GM12878 (cell line): ENCODE measurements at regions not wholly inside any gene's neighbourhood (a gene's known extent, or its start where the extent isn't known, plus 50 kb on each side); places are given as distances from the start of the nearest gene placed in this dataset.

Source experiments
- ATAC-seq: fragments of 200-7000 bp; cut with Tn5 transposase; 3 replicates; pipeline ENCODE4 v1.9.1; 2020; ENCODE audit warnings: mild to moderate bottlenecking, moderate library complexity
- BruUV-seq: library from RNA; stranded (reverse); fragments of 400-500 nt; replicated peaks from 2 replicates; lab custom pipeline; 2021; lab: Mats Ljungman, UMichigan
- CTCF ChIA-PET: fragments of 300-600 bp; sonication (Branson Sonifier 250); formaldehyde crosslinking; extraction: SDS; loops from one replicate; lab custom pipeline; 2021; ENCODE audit warnings: inconsistent platforms; lab: Yijun Ruan, JAX
- POLR2A ChIA-PET: fragments of 350-600 bp; formaldehyde crosslinking; extraction: SDS; loops from one replicate; lab custom pipeline; 2021; ENCODE audit warnings: inconsistent platforms; lab: Charles Lee
- RAD21 ChIA-PET: fragments of 300-600 bp; sonication (Branson Sonifier 250); formaldehyde crosslinking; loops from one replicate; lab custom pipeline; 2023; ENCODE audit warnings: antibody characterized with exemption; ENCODE audit not compliant: unreplicated experiment; lab: Charles Lee
- SMC1A ChIA-PET: fragments of 300-600 bp; sonication (Branson Sonifier 250); formaldehyde crosslinking; loops from one replicate; lab custom pipeline; 2023; ENCODE audit not compliant: unreplicated experiment, uncharacterized antibody; lab: Charles Lee
- DNase-seq: peaks from one replicate; pipeline ENCODE4 v3.0.0-alpha.2; 2011; ENCODE audit warnings: low read depth, low spot score
- FAIRE-seq: peaks from 3 replicates; lab custom pipeline; 2011; peaks lifted over from hg19 to GRCh38; lab: Jason Lieb, UNC
- H2AFZ ChIP-seq: 2 replicates; pipeline ENCODE4 v1.6.0; 2011; ENCODE audit warnings: low read depth, low read length, control low read depth; ENCODE audit not compliant: control insufficient read depth
- H3K27ac ChIP-seq: 2 replicates; pipeline ENCODE4 v1.5.1; 2011; ENCODE audit warnings: control low read depth; ENCODE audit not compliant: control insufficient read depth, insufficient read depth
- H3K27me3 ChIP-seq, 2 experiments: replicated peaks in 1 of 2; 2 replicates each; pipeline versions ENCODE4 v1.6.0 to v1.6.1; 2011; ENCODE audit warnings: low read length in 1 of 2; ENCODE audit not compliant: control insufficient read depth in 2 of 2, insufficient read depth in 2 of 2
- H3K36me3 ChIP-seq, 2 experiments: 2 replicates each; pipeline ENCODE4 v1.5.1; 2011; ENCODE audit warnings: low read length in 1 of 2; ENCODE audit not compliant: control insufficient read depth in 2 of 2, insufficient read depth in 2 of 2
- H3K4me1 ChIP-seq: 2 replicates; pipeline ENCODE4 v1.6.1; 2011; ENCODE audit warnings: mild to moderate bottlenecking, low read length, moderate library complexity, mixed read lengths; ENCODE audit not compliant: control insufficient read depth, insufficient read depth
- H3K4me2 ChIP-seq: 2 replicates; pipeline ENCODE4 v1.6.0; 2011; ENCODE audit warnings: control low read depth; ENCODE audit not compliant: control insufficient read depth, insufficient read depth
- H3K4me3 ChIP-seq: fragments of 200-600 bp; sonication (generic); 2 replicates; pipeline ENCODE4 v1.5.1; 2016
- H3K79me2 ChIP-seq: 2 replicates; pipeline ENCODE4 v1.6.0; 2011; ENCODE audit warnings: low read length; ENCODE audit not compliant: control insufficient read depth, insufficient read depth
- H3K9ac ChIP-seq: 2 replicates; pipeline ENCODE4 v1.8.0; 2011; ENCODE audit warnings: low read length, control low read depth, mixed read lengths; ENCODE audit not compliant: control insufficient read depth, insufficient read depth
- H3K9me3 ChIP-seq: replicated peaks from 3 replicates; pipeline ENCODE4 v1.5.1; 2011; ENCODE audit warnings: mild to moderate bottlenecking, low read length; ENCODE audit not compliant: control insufficient read depth, insufficient read depth
- H4K20me1 ChIP-seq: 2 replicates; pipeline ENCODE4 v1.6.0; 2011; ENCODE audit not compliant: control insufficient read depth, insufficient read depth
- BMI1 ChIP-seq: fragments of 450-650 bp; IDR thresholded peaks from 2 replicates; pipeline ENCODE4 v1.6.1; 2016; ENCODE audit warnings: mild to moderate bottlenecking, moderate library complexity, borderline replicate concordance
- CREM ChIP-seq: IDR thresholded peaks from 2 replicates; pipeline ENCODE4 v1.6.1; 2014; ENCODE audit warnings: antibody characterized with exemption, low read depth
- E2F8 ChIP-seq: fragments of 450-650 bp; IDR thresholded peaks from 2 replicates; pipeline ENCODE4 v1.6.1; 2018; ENCODE audit warnings: mild to moderate bottlenecking, low read depth, moderate library complexity; ENCODE audit not compliant: partially characterized antibody
- GABPA ChIP-seq: IDR thresholded peaks from 2 replicates; pipeline ENCODE4 v1.6.1; 2014; ENCODE audit warnings: antibody characterized with exemption, low read depth, mild to moderate bottlenecking, inconsistent platforms
- HCFC1 ChIP-seq: fragments of 150-350 bp; IDR thresholded peaks from 2 replicates; pipeline ENCODE4 v1.6.1; 2014; ENCODE audit warnings: low read length
- KDM1A ChIP-seq: fragments of 200-600 bp; sonication (generic); IDR thresholded peaks from 2 replicates; pipeline ENCODE4 v1.6.1; 2016; ENCODE audit warnings: borderline replicate concordance
- USF1 ChIP-seq: IDR thresholded peaks from 2 replicates; pipeline ENCODE4 v1.6.1; 2011; ENCODE audit warnings: borderline replicate concordance, low read depth, mild to moderate bottlenecking, moderate library complexity, mixed read lengths, low read length; ENCODE audit not compliant: insufficient read depth; ENCODE audit errors: extremely low read length
- WGBS: methylation state at CpG from one replicate; pipeline ENCODE4 v1.1.6; 2016; ENCODE audit warnings: low lambda C conversion rate; ENCODE audit not compliant: insufficient replicate concordance, insufficient coverage; ENCODE audit errors: missing lambda C conversion rate; 5-methylcytosine and 5-hydroxymethylcytosine counted together
- in situ Hi-C: fragments of 300-500 bp; cut with MboI; formaldehyde crosslinking; loops from 9 replicates; pipeline ENCODE4 v1.14.3; 2018; ENCODE audit warnings: mixed read lengths
- intact Hi-C: fragments of 100-400 bp; cut with micrococcal nuclease; formaldehyde crosslinking; loops from one replicate; pipeline ENCODE4 v1.14.2; 2022; ENCODE audit not compliant: unreplicated experiment

- RAD21 ChIA-PET, result no interaction called here
- WGBS, result 16% methylated on average over 1 of the region's 1 CpG
Observed at GRCh38 chr5:18240971-18241370, 606.7 kb downstream of the TAF11L14 start.

More at GRCh38 chr5:18240971-18241370, 606.7 kb downstream of the TAF11L14 start:
- Histone ChIP-seq H3K27ac (no peak overlapping the region), H3K4me2 (no peak overlapping the region), H2AFZ (no peak overlapping the region), H3K27me3 (no peaks in the 10 kb centered on the region), H3K9ac (no peak overlapping the region), H3K36me3 (no peaks in the 10 kb centered on the region), H4K20me1 (no peaks in the 10 kb centered on the region), H3K79me2 (no peaks in the 10 kb centered on the region), H3K4me1 (no peaks in the 10 kb centered on the region), H3K4me3 (no peak overlapping the region), H3K9me3 (no peaks in the 10 kb centered on the region)
- BruUV-seq, result no TSS peak
- TF ChIP-seq KDM1A (no peak), BMI1 (no peak), E2F8 (no peak), CREM (no peak), HCFC1 (no peak), GABPA (no peak), USF1 (no peak)
- in situ Hi-C loops (no loop called here), intact Hi-C loops (no loop called here)
- FAIRE-seq (no peak), DNase-seq (no peak), ATAC-seq (no peak)
- POLR2A ChIA-PET, result no interaction called here
- CTCF ChIA-PET, result interaction anchor here (1.6 kb wide), 1 partner anchor 10 kb away, joined by 3 read pairs; no protein-coding TSS in a partner anchor
- SMC1A ChIA-PET, result interaction anchor here (0.8 kb wide), 1 partner anchor 35 kb away, joined by 3 read pairs; no protein-coding TSS in a partner anchor
